ENCODE measurements at regions not wholly inside any gene's neighbourhood (a gene's known extent, or its start where the extent isn't known, plus 50 kb on each side); places are given as distances from the start of the nearest gene placed in this dataset.

GRCh38 chr22:46094676-46095075, 55.6 kb upstream of the PPARA start:
- no peak for TF ChIP-seq CTCF (IDR thresholded peaks at IDR 0.05; ENCODE audit: insufficient read depth, low read length)
- no peak overlapping the region for H3K4me3 ChIP-seq (ENCODE audit: low read depth, low read length)
- DNase-seq (ENCODE audit: low read depth) = no peak

DNA sequence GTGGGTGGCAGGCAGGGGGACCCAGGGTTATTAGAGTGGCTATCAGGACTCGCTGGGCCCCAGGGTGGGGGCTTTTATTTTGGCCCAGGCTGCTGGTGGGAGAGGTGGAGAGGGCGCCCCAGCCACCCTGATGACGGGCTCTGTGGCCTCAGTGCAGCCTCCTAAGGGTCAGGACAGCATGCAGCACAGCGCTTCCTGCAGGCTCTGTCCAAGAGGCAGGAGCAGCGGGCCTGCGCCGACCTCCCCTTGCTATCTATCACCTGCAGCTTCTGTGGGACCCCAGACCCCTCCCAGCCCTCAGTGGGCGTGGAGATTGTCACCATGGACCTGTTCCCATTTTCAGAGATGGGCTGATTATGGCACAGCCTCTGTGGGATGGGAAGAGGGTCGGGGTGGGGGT, 54.3 kb upstream of the PPARA start:
- TF ChIP-seq CTCF (IDR thresholded peaks at IDR 0.05; ENCODE audit: insufficient read depth, low read length) = no peak
- DNase-seq (ENCODE audit: low read depth) = no peak
- H3K4me3 ChIP-seq (ENCODE audit: low read depth, low read length) = no peak overlapping the region

- no peak for TF ChIP-seq CTCF (IDR thresholded peaks at IDR 0.05; ENCODE audit: insufficient read depth, low read length)
- DNase-seq (ENCODE audit: low read depth) = no peak
- H3K4me3 ChIP-seq (ENCODE audit: low read depth, low read length) = no peak overlapping the region
Measured at GRCh38 chr22:46096706-46097230, 53.6 kb upstream of the PPARA start.

DNA sequence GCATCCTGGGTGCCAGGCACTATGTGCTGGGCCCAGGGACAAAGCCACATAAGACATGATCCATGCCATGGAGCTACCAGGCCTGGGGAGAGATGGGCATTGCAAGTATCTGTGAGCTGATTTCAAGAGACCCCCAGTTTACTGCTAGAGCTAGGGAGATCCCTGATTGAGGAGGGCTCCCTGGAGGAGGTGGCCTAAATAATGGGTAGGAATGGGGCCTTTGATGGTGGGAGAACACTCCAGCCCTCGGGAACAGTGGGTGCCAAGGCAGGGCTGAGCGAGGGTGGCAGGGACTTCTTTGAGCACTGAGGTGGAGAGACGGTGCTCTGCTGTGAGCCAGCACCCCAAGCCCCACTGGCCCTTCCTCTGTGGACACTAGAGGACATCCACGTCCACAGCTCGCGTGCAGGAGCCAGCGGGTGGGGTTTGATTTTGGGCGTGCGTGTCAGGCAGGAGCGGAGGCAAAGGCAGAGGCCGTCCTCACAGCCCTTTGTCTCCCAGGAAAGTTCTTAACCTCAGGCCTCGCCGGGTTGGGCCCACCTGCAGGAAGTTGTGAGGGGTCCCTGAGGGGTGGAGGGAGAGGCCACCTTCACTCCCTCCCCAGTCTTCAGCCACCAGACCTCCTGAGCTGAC, 52.9 kb upstream of the PPARA start:
- no peak for TF ChIP-seq CTCF (IDR thresholded peaks at IDR 0.05; ENCODE audit: insufficient read depth, low read length)
- no peak overlapping the region for H3K4me3 ChIP-seq (ENCODE audit: low read depth, low read length)
- DNase-seq (ENCODE audit: low read depth) = no peak

DNA sequence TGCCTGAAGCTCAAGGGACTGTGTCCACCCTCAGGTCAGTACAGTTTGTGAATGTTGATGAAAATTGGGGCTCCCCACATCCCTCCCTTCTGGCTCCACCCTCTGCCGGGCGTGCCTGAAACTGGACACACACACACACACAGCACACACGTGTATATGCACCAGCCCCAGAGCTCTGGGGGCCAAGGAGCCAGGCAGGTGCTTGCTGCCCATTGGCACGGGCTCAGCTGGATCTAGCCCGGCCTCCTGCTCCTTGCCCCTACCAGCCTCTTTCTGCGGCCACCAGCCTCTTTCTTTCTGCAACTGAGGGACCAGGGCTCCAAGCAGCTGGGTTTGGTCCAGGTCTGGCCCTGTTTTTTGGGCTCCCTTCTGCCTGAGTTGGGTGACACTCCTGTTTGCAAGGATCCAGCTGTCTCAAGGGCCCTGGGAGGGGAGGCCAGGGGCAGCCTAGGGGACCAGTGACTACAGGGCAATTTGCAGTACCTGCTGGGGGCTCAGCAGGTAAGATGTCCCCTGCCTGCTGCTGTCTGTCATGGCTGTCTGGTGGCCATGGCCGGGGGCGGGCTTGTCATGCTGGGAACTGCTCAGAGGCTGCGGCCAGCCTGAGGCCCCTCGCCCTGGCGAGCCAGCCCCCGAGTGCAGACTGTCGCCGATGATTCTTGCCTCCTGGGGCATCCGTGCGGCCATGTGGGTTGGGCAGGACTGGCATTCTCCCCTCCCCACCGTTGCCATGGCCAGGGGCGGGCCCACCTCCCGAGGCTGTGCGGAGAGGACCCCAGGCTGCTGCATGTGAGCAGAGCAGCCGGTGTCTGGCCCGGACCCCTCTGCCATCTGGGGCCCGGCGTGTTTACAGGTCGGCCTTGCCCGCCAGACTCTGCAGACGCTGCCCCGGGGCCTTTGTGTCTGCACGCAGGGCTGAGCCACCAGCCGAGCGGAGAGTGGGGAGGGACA, 51.5 kb upstream of the PPARA start:
- no peak for TF ChIP-seq CTCF (IDR thresholded peaks at IDR 0.05; ENCODE audit: insufficient read depth, low read length)
- DNase-seq (ENCODE audit: low read depth) = no peak
- H3K4me3 ChIP-seq (ENCODE audit: low read depth, low read length) = no peak overlapping the region

DNA sequence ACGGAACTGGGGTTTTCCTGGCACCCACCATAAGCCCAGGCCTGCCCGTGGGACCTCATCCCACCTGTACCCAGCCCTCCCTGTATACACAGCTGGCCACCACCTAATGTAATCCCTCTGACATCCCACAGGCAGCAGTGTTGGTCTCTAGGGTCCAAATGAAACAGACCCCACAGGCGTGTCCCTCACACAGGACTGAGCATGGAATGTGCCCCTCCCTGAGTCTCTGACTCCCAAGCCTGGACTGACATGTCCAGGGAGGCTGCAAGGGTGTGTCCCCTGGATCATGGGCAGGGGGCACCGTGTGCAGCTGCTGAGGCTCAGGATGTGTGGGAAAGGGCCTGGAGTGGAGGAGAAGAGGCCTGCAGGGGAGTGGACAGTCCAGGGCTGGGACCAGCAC, 50.6 kb upstream of the PPARA start:
- TF ChIP-seq CTCF (IDR thresholded peaks at IDR 0.05; ENCODE audit: insufficient read depth, low read length) = no peak
- no peak for DNase-seq (ENCODE audit: low read depth)
- H3K4me3 ChIP-seq (ENCODE audit: low read depth, low read length) = no peak overlapping the region
